ENCODE measurements at regions not wholly inside any gene's neighbourhood (a gene's known extent, or its start where the extent isn't known, plus 50 kb on each side); places are given as distances from the start of the nearest gene placed in this dataset.

DNA sequence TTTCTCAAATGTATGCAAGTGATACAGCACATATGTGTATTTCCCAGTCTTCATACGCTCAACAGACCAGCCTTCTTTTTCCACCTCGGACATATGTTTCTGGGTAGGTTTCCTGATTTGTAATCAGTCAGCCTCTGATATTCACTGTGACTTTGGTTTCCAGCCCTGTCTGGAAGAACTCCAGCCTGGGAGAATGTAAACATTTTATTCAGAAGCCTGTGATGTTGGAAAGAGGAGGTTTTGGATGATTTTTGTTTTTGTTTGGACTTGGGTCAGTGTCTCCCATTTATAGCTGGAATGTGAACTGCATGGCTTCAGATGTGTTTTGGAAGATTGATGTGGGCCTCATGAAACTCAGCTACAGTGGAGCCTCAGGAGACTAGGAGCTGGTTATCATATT lies 172.2 kb upstream of the CENPW start:
- Mint-ChIP-seq H3K36me3 (ENCODE audit: low read depth) (peaks cover 2% of the 10 kb centered on the region), H3K9me3 (peaks cover 12% of the 10 kb centered on the region), H3K27me3 (ENCODE audit: insufficient read depth) (no peaks in the 10 kb centered on the region), H3K4me3 (no peak overlapping the region), H3K27ac (no peak overlapping the region), H3K4me1 (no peaks in the 10 kb centered on the region)
- Histone ChIP-seq H3K4me3 (ENCODE audit: low read length) (no peak overlapping the region), H3K27ac (ENCODE audit: low read depth, low read length) (no peak overlapping the region), H3K36me3 (ENCODE audit: control insufficient read depth, insufficient read depth, low read length) (no peaks in the 10 kb centered on the region), H3K9ac (ENCODE audit: extremely low read depth, low read length, poor library complexity, severe bottlenecking) (no peak overlapping the region), H3K9me3 (ENCODE audit: control insufficient read depth, low read length) (no peaks in the 10 kb centered on the region), H3K27me3 (ENCODE audit: control insufficient read depth, insufficient read depth, low read length, poor library complexity, severe bottlenecking) (no peaks in the 10 kb centered on the region), H3K4me1 (ENCODE audit: control insufficient read depth, insufficient read depth, low read length) (no peaks in the 10 kb centered on the region)
- no peak for DNase-seq
- TF ChIP-seq CTCF (conservative IDR thresholded peaks at IDR 0.05): no peak
- WGBS, 2 experiments (ENCODE audit: insufficient coverage in 1 of 2, insufficient read length in 1 of 2): 80 to 94% methylated on average over 1 to 2 of the region's 2 CpGs

DNA sequence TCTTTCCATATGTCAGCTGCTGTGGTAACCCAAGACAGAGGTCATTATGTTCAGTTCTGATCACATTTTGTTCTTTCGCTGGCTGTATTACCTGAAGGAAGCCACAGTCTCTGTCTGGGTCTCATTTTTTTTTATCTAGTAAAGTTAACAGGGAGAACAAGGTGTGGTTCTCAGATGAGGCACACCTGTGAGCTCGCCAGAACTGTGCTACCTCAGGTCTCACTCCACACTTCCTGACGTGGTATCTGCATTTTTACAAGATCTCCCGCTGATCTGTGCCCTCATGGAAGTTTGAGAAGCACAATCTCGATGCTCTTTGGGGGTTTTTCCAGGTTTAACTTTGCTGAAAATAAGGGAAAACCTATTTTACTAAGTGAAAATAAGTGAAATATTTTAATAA lies 169.5 kb upstream of the CENPW start:
- TF ChIP-seq CTCF (conservative IDR thresholded peaks at IDR 0.05): no peak
- H3K36me3 ChIP-seq (ENCODE audit: control insufficient read depth, insufficient read depth, low read length): no peaks in the 10 kb centered on the region
- H3K9me3 ChIP-seq (ENCODE audit: control insufficient read depth, low read length): no peaks in the 10 kb centered on the region
- H3K4me3 Mint-ChIP-seq: no peak overlapping the region
- no peaks in the 10 kb centered on the region for H3K27me3 Mint-ChIP-seq (ENCODE audit: insufficient read depth)
- no peaks in the 10 kb centered on the region for H3K4me1 Mint-ChIP-seq
- no peak overlapping the region for H3K27ac Mint-ChIP-seq
- H3K9ac ChIP-seq (ENCODE audit: extremely low read depth, low read length, poor library complexity, severe bottlenecking): no peak overlapping the region
- H3K9me3 Mint-ChIP-seq: no peaks in the 10 kb centered on the region
- no peaks in the 10 kb centered on the region for H3K27me3 ChIP-seq (ENCODE audit: control insufficient read depth, insufficient read depth, low read length, poor library complexity, severe bottlenecking)
- WGBS, 2 experiments (ENCODE audit: insufficient coverage in 1 of 2, insufficient read length in 1 of 2): 66 to 76% methylated on average over 4 to 5 of the region's 5 CpGs
- no peak overlapping the region for H3K27ac ChIP-seq (ENCODE audit: low read depth, low read length)
- no peaks in the 10 kb centered on the region for H3K4me1 ChIP-seq (ENCODE audit: control insufficient read depth, insufficient read depth, low read length)
- DNase-seq: no peak
- H3K4me3 ChIP-seq (ENCODE audit: low read length): no peak overlapping the region
- no peaks in the 10 kb centered on the region for H3K36me3 Mint-ChIP-seq (ENCODE audit: low read depth)

DNA sequence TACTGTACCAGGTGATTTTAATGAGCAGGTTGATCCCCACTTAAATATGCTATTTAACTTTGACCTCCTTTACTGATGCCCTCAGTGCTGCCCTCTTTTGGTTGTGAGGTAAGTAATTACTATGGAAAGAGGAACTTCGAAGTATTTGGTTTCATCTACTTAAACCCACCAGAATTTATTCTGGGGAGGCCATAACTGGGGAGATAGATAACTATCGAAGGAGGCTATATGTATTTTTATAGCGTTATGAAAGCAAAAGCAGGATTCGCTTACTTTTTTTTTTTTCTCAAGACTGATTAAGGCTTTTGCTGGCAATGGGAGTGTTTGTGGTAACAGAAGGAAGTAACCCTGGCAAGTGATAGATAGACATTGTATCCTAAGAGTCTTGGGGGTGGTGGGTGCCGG lies 168.9 kb upstream of the CENPW start:
- no peaks in the 10 kb centered on the region for H3K9me3 ChIP-seq (ENCODE audit: control insufficient read depth, low read length)
- Mint-ChIP-seq H3K36me3 (ENCODE audit: low read depth) (no peaks in the 10 kb centered on the region), H3K27ac (no peak overlapping the region), H3K27me3 (ENCODE audit: insufficient read depth) (no peaks in the 10 kb centered on the region), H3K9me3 (no peaks in the 10 kb centered on the region), H3K4me3 (no peak overlapping the region), H3K4me1 (no peaks in the 10 kb centered on the region)
- no peaks in the 10 kb centered on the region for H3K27me3 ChIP-seq (ENCODE audit: control insufficient read depth, insufficient read depth, low read length, poor library complexity, severe bottlenecking)
- no peaks in the 10 kb centered on the region for H3K4me1 ChIP-seq (ENCODE audit: control insufficient read depth, insufficient read depth, low read length)
- H3K4me3 ChIP-seq (ENCODE audit: low read length): no peak overlapping the region
- no peak overlapping the region for H3K9ac ChIP-seq (ENCODE audit: extremely low read depth, low read length, poor library complexity, severe bottlenecking)
- TF ChIP-seq CTCF (conservative IDR thresholded peaks at IDR 0.05): peak; percentile 79
- H3K27ac ChIP-seq (ENCODE audit: low read depth, low read length): no peak overlapping the region
- 87 to 88% methylated on average over 4 to 5 of the region's 5 CpGs for WGBS, 2 experiments (ENCODE audit: insufficient coverage in 1 of 2, insufficient read length in 1 of 2)
- H3K36me3 ChIP-seq (ENCODE audit: control insufficient read depth, insufficient read depth, low read length): no peaks in the 10 kb centered on the region
- no peak for DNase-seq
